ENCODE measurements at regions not wholly inside any gene's neighbourhood (a gene's known extent, or its start where the extent isn't known, plus 50 kb on each side); places are given as distances from the start of the nearest gene placed in this dataset.

GRCh38 chr2:830419-831224, 120.0 kb upstream of the SNTG2 start:
- DNase-seq (ENCODE audit: low spot score): no peak

GRCh38 chr2:829047-829446, 121.6 kb upstream of the SNTG2 start:
- no peak for DNase-seq (ENCODE audit: low spot score)

- DNase-seq (ENCODE audit: low spot score): no peak
Observed at GRCh38 chr2:824954-825353, 125.7 kb upstream of the SNTG2 start.

- no peak for DNase-seq (ENCODE audit: low spot score)
Observed at GRCh38 chr2:824524-824923, 126.1 kb upstream of the SNTG2 start.

- DNase-seq (ENCODE audit: low spot score): no peak
Observed at GRCh38 chr2:821546-821945, 129.1 kb upstream of the SNTG2 start.

GRCh38 chr2:819601-820000, 131.0 kb upstream of the SNTG2 start:
- no peak for DNase-seq (ENCODE audit: low spot score)

- DNase-seq (ENCODE audit: low spot score): no peak
Observed at GRCh38 chr2:819121-819520, 131.5 kb upstream of the SNTG2 start.

GRCh38 chr2:817336-818015, 133.2 kb upstream of the SNTG2 start:
- DNase-seq (ENCODE audit: low spot score): no peak

GRCh38 chr2:816278-816677, 134.4 kb upstream of the SNTG2 start:
- no peak for DNase-seq (ENCODE audit: low spot score)

- DNase-seq (ENCODE audit: low spot score): no peak
Observed at GRCh38 chr2:810397-810796, 133.2 kb upstream of the TMEM18 start.

- no peak for DNase-seq (ENCODE audit: low spot score)
Observed at GRCh38 chr2:807300-807699, 130.1 kb upstream of the TMEM18 start.

- no peak for DNase-seq (ENCODE audit: low spot score)
Observed at GRCh38 chr2:805664-806063, 128.5 kb upstream of the TMEM18 start.

- peak; percentile 34 for DNase-seq (ENCODE audit: low spot score)
Observed at GRCh38 chr2:797993-798392, 120.8 kb upstream of the TMEM18 start.

GRCh38 chr2:797556-797955, 120.3 kb upstream of the TMEM18 start:
- no peak for DNase-seq (ENCODE audit: low spot score)

GRCh38 chr2:796141-796985, 119.2 kb upstream of the TMEM18 start:
- DNase-seq (ENCODE audit: low spot score): peak; percentile 63

- DNase-seq (ENCODE audit: low spot score): peak; percentile 87
Observed at GRCh38 chr2:795531-796041, 118.4 kb upstream of the TMEM18 start.

- peak; percentile 74 for DNase-seq (ENCODE audit: low spot score)
Observed at GRCh38 chr2:794554-795241, 117.5 kb upstream of the TMEM18 start.

- DNase-seq (ENCODE audit: low spot score): no peak
Observed at GRCh38 chr2:793236-793635, 116.0 kb upstream of the TMEM18 start.

- peak; percentile 49 for DNase-seq (ENCODE audit: low spot score)
Observed at GRCh38 chr2:792687-793086, 115.5 kb upstream of the TMEM18 start.

- no peak for DNase-seq (ENCODE audit: low spot score)
Observed at GRCh38 chr2:790634-791245, 113.5 kb upstream of the TMEM18 start.

- peak; percentile 38 for DNase-seq (ENCODE audit: low spot score)
Observed at GRCh38 chr2:790081-790480, 112.9 kb upstream of the TMEM18 start.

Data from left forelimb (tissue), 1 donor.